Activated B cell treated with CpG ODN at 0.5 μM for 24 hours (primary cell): ENCODE measurements at regions not wholly inside any gene's neighbourhood (a gene's known extent, or its start where the extent isn't known, plus 50 kb on each side); places are given as distances from the start of the nearest gene placed in this dataset.

ENCODE experiments used
- ATAC-seq: fragments of 200-7000 bp; cut with Tn5 transposase; one replicate; pipeline ENCODE4 v1.10.0; 2021; ENCODE audit warnings: low read depth, mild to moderate bottlenecking, moderate library complexity
- CTCF ChIA-PET: fragments of 350-600 bp; sonication (Branson Sonifier 250); formaldehyde crosslinking; loops from one replicate; lab custom pipeline; 2021; ENCODE audit warnings: antibody characterized with exemption; lab: Charles Lee
- POLR2A ChIA-PET: fragments of 350-600 bp; sonication (Branson Sonifier 250); formaldehyde crosslinking; loops from one replicate; lab custom pipeline; 2021; ENCODE audit warnings: antibody characterized with exemption; lab: Charles Lee
- DNase-seq: peaks from one replicate; pipeline ENCODE4 v3.0.0; 2022
- H3K27ac Mint-ChIP-seq: one replicate; pipeline ENCODE4 v1.8.0; 2020; ENCODE audit warnings: mixed read lengths
- H3K27me3 Mint-ChIP-seq: one replicate; pipeline ENCODE4 v1.8.0; 2021; ENCODE audit warnings: mixed read lengths
- H3K36me3 Mint-ChIP-seq: one replicate; pipeline ENCODE4 v1.8.0; 2021; ENCODE audit warnings: low read depth, mixed read lengths
- H3K4me1 Mint-ChIP-seq: one replicate; pipeline ENCODE4 v1.8.0; 2021; ENCODE audit warnings: mixed read lengths
- H3K4me3 Mint-ChIP-seq: one replicate; pipeline ENCODE4 v1.8.0; 2020; ENCODE audit warnings: mild to moderate bottlenecking, mixed read lengths
- H3K9me3 Mint-ChIP-seq: one replicate; pipeline ENCODE4 v1.8.0; 2020; ENCODE audit warnings: mixed read lengths
- CTCF ChIP-seq: fragments of 200-600 bp; IDR thresholded peaks from one replicate; pipeline ENCODE4 v1.8.0; 2022; ENCODE audit warnings: antibody characterized with exemption, mild to moderate bottlenecking
- intact Hi-C: fragments of 100-400 bp; cut with micrococcal nuclease; formaldehyde crosslinking; loops from one replicate; pipeline ENCODE4 v1.15.1; 2024

DNA sequence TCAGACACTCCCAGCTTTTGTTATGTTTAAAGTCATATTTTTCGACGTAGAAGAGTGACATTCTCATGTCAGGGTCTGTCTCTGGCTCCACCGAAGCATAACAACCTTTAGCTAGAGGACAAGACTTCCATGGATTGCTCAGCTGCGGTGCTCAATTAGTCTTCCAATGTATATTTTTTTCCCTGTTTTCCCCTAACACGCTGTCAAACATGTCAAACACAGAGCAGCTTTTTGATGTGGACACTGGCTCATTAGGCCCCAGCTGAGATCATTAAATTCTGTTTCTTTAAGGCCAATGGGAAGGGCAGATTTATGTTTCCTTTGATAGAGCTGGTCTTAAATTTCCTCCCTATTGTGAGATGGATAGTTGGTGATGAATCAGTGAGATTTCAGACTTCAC, 525.4 kb downstream of the PIK3C3 start:
- peaks cover 4% of the 10 kb centered on the region for H3K9me3 Mint-ChIP-seq
- H3K27ac Mint-ChIP-seq, result no peak overlapping the region
- H3K4me1 Mint-ChIP-seq, result no peaks in the 10 kb centered on the region
- H3K36me3 Mint-ChIP-seq, result no peaks in the 10 kb centered on the region
- CTCF ChIA-PET, result no interaction called here
- intact Hi-C loops, result no loop called here
- H3K27me3 Mint-ChIP-seq, result no peaks in the 10 kb centered on the region
- ATAC-seq, result no peak
- no peak for TF ChIP-seq CTCF
- DNase-seq, result no peak
- H3K4me3 Mint-ChIP-seq, result no peak overlapping the region
- POLR2A ChIA-PET, result no interaction called here

DNA sequence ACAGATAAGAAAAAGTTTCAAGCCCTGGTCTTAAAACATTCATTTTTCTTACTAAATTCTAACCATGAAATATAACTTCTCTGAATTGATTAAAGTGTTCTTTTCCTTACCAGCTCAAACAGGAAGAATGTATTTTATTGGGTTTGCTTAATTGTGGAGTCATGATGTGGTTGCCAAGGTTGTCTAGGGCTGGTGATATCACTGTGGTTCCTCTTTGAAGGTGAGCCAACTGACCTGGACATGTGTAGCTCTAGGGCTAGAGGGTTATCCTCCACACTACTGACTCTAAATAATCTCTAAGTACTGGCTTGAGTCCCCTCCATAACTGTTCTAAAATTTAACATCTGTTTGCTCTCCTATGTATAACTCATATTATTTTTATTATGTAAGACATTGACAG, 529.6 kb downstream of the PIK3C3 start:
- TF ChIP-seq CTCF, result no peak
- ChIA-PET POLR2A (no interaction called here), CTCF (no interaction called here)
- peaks cover 4% of the 10 kb centered on the region for H3K9me3 Mint-ChIP-seq
- H3K27ac Mint-ChIP-seq, result no peak overlapping the region
- H3K4me3 Mint-ChIP-seq, result no peak overlapping the region
- DNase-seq (no peak), ATAC-seq (no peak)
- no peaks in the 10 kb centered on the region for H3K27me3 Mint-ChIP-seq
- H3K36me3 Mint-ChIP-seq, result no peaks in the 10 kb centered on the region
- intact Hi-C loops, result no loop called here
- H3K4me1 Mint-ChIP-seq, result no peaks in the 10 kb centered on the region

DNA sequence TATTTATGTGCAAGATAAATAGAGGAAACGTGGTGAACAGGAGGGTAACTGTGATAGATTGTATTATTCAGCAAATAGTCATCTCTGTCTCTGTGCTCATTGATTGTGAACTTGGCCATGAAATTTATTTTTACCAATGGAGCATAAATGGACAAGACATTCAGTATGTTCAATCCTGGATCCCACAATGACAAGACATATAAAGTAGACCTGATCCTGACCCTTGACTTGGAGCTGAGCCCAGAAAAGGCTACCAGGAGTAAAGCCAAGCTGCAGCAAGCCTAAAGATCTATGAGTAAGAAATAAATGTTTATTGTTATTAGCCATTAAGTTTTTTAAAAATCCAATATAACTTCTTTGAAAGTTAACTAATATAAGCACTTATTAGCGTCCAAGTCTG, 531.2 kb downstream of the PIK3C3 start:
- TF ChIP-seq CTCF, result no peak
- no peaks in the 10 kb centered on the region for H3K36me3 Mint-ChIP-seq
- ATAC-seq (no peak), DNase-seq (no peak)
- ChIA-PET POLR2A (no interaction called here), CTCF (no interaction called here)
- H3K9me3 Mint-ChIP-seq, result peaks cover 4% of the 10 kb centered on the region
- intact Hi-C loops, result no loop called here
- H3K27me3 Mint-ChIP-seq, result no peaks in the 10 kb centered on the region
- H3K4me1 Mint-ChIP-seq, result no peaks in the 10 kb centered on the region
- no peak overlapping the region for H3K27ac Mint-ChIP-seq
- no peak overlapping the region for H3K4me3 Mint-ChIP-seq

- CTCF ChIA-PET, result no interaction called here
- intact Hi-C loops, result no loop called here
- no peak overlapping the region for H3K27ac Mint-ChIP-seq
- no peaks in the 10 kb centered on the region for H3K27me3 Mint-ChIP-seq
- H3K36me3 Mint-ChIP-seq, result no peaks in the 10 kb centered on the region
- DNase-seq (no peak), ATAC-seq (no peak)
- no peaks in the 10 kb centered on the region for H3K4me1 Mint-ChIP-seq
- no peaks in the 10 kb centered on the region for H3K9me3 Mint-ChIP-seq
- POLR2A ChIA-PET, result no interaction called here
- no peak for TF ChIP-seq CTCF
- H3K4me3 Mint-ChIP-seq, result no peak overlapping the region
These were observed 553.8 kb downstream of the PIK3C3 start for GRCh38 chr18:42508683-42509296.

GRCh38 chr18:42509750-42510415, 554.8 kb downstream of the PIK3C3 start:
- CTCF ChIA-PET, result no interaction called here
- POLR2A ChIA-PET, result no interaction called here

More at GRCh38 chr18:42509750-42510415, 554.8 kb downstream of the PIK3C3 start:
- intact Hi-C loops, result no loop called here
- Mint-ChIP-seq H3K27me3 (no peaks in the 10 kb centered on the region), H3K27ac (no peak overlapping the region), H3K4me3 (no peak overlapping the region), H3K4me1 (no peaks in the 10 kb centered on the region), H3K9me3 (no peaks in the 10 kb centered on the region), H3K36me3 (no peaks in the 10 kb centered on the region)
- DNase-seq (no peak), ATAC-seq (no peak)
- TF ChIP-seq CTCF, result no peak
